GM10248 (cell line): ENCODE measurements at regions not wholly inside any gene's neighbourhood (a gene's known extent, or its start where the extent isn't known, plus 50 kb on each side); places are given as distances from the start of the nearest gene placed in this dataset.

Experiments
- CTCF ChIA-PET: fragments of 300-600 bp; sonication (Branson Sonifier 250); formaldehyde crosslinking; extraction: SDS; loops from one replicate; lab custom pipeline; 2021; ENCODE audit warnings: antibody characterized with exemption; lab: Yijun Ruan, JAX
- POLR2A ChIA-PET: fragments of 350-650 bp; sonication (Branson Sonifier 250); formaldehyde crosslinking; extraction: SDS; loops from one replicate; lab custom pipeline; 2020; ENCODE audit warnings: antibody characterized with exemption; lab: Yijun Ruan, JAX
- DNase-seq: peaks from one replicate; pipeline ENCODE4 v3.0.0; 2012; ENCODE audit errors: extremely low spot score
- TF ChIP-seq, protein P1 (sequence below): IDR thresholded peaks from 2 replicates; pipeline ENCODE4 v1.5.1; 2012; ENCODE audit warnings: mild to moderate bottlenecking, low read depth; ENCODE audit errors: extremely low read depth, missing control alignments, control extremely low read depth

- TF ChIP-seq, protein P1, sequence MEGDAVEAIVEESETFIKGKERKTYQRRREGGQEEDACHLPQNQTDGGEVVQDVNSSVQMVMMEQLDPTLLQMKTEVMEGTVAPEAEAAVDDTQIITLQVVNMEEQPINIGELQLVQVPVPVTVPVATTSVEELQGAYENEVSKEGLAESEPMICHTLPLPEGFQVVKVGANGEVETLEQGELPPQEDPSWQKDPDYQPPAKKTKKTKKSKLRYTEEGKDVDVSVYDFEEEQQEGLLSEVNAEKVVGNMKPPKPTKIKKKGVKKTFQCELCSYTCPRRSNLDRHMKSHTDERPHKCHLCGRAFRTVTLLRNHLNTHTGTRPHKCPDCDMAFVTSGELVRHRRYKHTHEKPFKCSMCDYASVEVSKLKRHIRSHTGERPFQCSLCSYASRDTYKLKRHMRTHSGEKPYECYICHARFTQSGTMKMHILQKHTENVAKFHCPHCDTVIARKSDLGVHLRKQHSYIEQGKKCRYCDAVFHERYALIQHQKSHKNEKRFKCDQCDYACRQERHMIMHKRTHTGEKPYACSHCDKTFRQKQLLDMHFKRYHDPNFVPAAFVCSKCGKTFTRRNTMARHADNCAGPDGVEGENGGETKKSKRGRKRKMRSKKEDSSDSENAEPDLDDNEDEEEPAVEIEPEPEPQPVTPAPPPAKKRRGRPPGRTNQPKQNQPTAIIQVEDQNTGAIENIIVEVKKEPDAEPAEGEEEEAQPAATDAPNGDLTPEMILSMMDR = no peak
- ChIA-PET CTCF (no interaction called here), POLR2A (no interaction called here)
- DNase-seq = no peak
These were observed 69.4 kb upstream of the ACSL1 start for GRCh38 chr4:184895012-184895695.

- ChIA-PET POLR2A (interaction anchor here (0.6 kb wide), 1 partner anchor 604 kb away, joined by 4 read pairs; no protein-coding TSS in a partner anchor), CTCF (interaction anchor here (0.8 to 2.0 kb wide), 10 partner anchors 9 to 150 kb away, joined by 3 to 8 read pairs (median 3); no protein-coding TSS in a partner anchor)
- DNase-seq = peak; percentile 74
- TF ChIP-seq, protein P1 = no peak
These were observed 71.3 kb upstream of the ACSL1 start for GRCh38 chr4:184896868-184897715.

DNA sequence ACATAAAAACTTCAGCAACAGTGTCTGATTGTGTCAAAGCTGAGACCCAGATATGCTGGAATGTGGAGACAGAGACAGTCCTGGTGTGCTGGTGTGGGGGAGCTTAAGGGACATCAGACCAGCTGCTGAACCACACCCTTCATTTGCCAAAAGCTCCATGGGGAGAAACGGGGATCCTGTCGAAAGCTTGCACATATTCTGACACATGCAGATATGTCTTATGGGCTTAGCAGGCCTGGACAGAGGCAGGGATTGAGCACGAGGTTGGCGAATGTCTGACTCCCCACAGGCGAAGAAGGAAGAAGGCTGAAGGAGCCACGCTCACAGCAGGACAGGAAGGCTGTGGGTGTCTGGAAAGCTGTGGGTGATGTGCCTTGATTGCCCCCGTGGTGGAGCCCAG, 72.1 kb upstream of the ACSL1 start:
- DNase-seq = no peak

GRCh38 chr4:184898793-184899192, 73.0 kb upstream of the ACSL1 start:
- TF ChIP-seq, protein P1 = no peak
- CTCF ChIA-PET = interaction anchor here (1.1 to 2.0 kb wide), 3 partner anchors 7 to 25 kb away, joined by 3 to 8 read pairs (median 4); no protein-coding TSS in a partner anchor
- no peak for DNase-seq
- POLR2A ChIA-PET = no interaction called here

More for the DNA sequence above, 72.1 kb upstream of the ACSL1 start:
- ChIA-PET CTCF (interaction anchor here (0.8 to 2.0 kb wide), 10 partner anchors 8 to 151 kb away, joined by 3 to 8 read pairs (median 3); no protein-coding TSS in a partner anchor), POLR2A (interaction anchor here (0.6 kb wide), 1 partner anchor 605 kb away, joined by 4 read pairs; no protein-coding TSS in a partner anchor)
- TF ChIP-seq, protein P1 = no peak

GRCh38 chr4:184899261-184900134, 73.7 kb upstream of the ACSL1 start:
- POLR2A ChIA-PET = no interaction called here
- no peak for DNase-seq
- TF ChIP-seq, protein P1 = no peak
- CTCF ChIA-PET = interaction anchor here (1.1 to 1.5 kb wide), 2 partner anchors 10 to 25 kb away, joined by 3 to 4 read pairs; no protein-coding TSS in a partner anchor

- no peak for DNase-seq
- TF ChIP-seq, protein P1 = no peak
- ChIA-PET POLR2A (no interaction called here), CTCF (interaction anchor here (1.1 kb wide), 1 partner anchor 10 kb away, joined by 4 read pairs; no protein-coding TSS in a partner anchor)
These were observed 74.4 kb upstream of the ACSL1 start for GRCh38 chr4:184900184-184900583.
